SK-N-SH treated with all-trans-retinoic acid at 6 μM for 48 hours (cell line): ENCODE measurements at regions not wholly inside any gene's neighbourhood (a gene's known extent, or its start where the extent isn't known, plus 50 kb on each side); places are given as distances from the start of the nearest gene placed in this dataset.

Experiments
- ATAC-seq: fragments of 200-7000 bp; cut with Tn5 transposase; 3 replicates; pipeline ENCODE4 v1.9.1; 2020; ENCODE audit warnings: mild to moderate bottlenecking, moderate library complexity
- ARNTL ChIP-seq: fragments of 450-650 bp; formaldehyde crosslinking; IDR thresholded peaks from 2 replicates; pipeline ENCODE4 v1.5.0; 2020; ENCODE audit warnings: low read depth, mild to moderate bottlenecking, moderate library complexity, borderline replicate concordance
- BACH2 ChIP-seq: fragments of 250-450 bp; sonication (Bioruptor Pico); IDR thresholded peaks from 2 replicates; pipeline ENCODE4 v1.9.0; 2021; ENCODE audit warnings: mild to moderate bottlenecking, borderline replicate concordance
- CREB5 ChIP-seq: fragments of 250-450 bp; sonication (Bioruptor Pico); IDR thresholded peaks from 2 replicates; pipeline ENCODE4 v1.5.1; 2020; ENCODE audit warnings: low read depth, mild to moderate bottlenecking, moderate library complexity
- CSRNP3 ChIP-seq: fragments of 250-450 bp; sonication (Bioruptor Pico); IDR thresholded peaks from 2 replicates; pipeline ENCODE4 v1.5.1; 2021; ENCODE audit warnings: mild to moderate bottlenecking, moderate library complexity
- ESRRG ChIP-seq: fragments of 250-450 bp; sonication (Bioruptor Pico); IDR thresholded peaks from 2 replicates; pipeline ENCODE4 v1.6.1; 2021; ENCODE audit warnings: mild to moderate bottlenecking
- GLIS3 ChIP-seq: fragments of 250-450 bp; sonication (Bioruptor Pico); IDR thresholded peaks from 2 replicates; pipeline ENCODE4 v1.5.0; 2020; ENCODE audit warnings: mild to moderate bottlenecking, moderate library complexity
- OSR1 ChIP-seq: fragments of 250-450 bp; sonication (Bioruptor Pico); IDR thresholded peaks from 2 replicates; pipeline ENCODE4 v1.8.0; 2022; ENCODE audit warnings: moderate library complexity, mild to moderate bottlenecking, inconsistent platforms
- POU6F1 ChIP-seq: fragments of 250-450 bp; sonication (Bioruptor Pico); IDR thresholded peaks from 2 replicates; pipeline ENCODE4 v1.8.0; 2021; ENCODE audit warnings: low read depth, mild to moderate bottlenecking, moderate library complexity, borderline replicate concordance
- PPARA ChIP-seq: fragments of 250-450 bp; sonication (Bioruptor Pico); IDR thresholded peaks from 2 replicates; pipeline ENCODE4 v1.5.0; 2020; ENCODE audit warnings: mild to moderate bottlenecking, borderline replicate concordance
- TCF4 ChIP-seq: fragments of 250-450 bp; sonication (Bioruptor Pico); IDR thresholded peaks from 2 replicates; pipeline ENCODE4 v1.8.0; 2021; ENCODE audit warnings: mild to moderate bottlenecking, moderate library complexity, borderline replicate concordance
- TOX ChIP-seq: fragments of 250-450 bp; sonication (Bioruptor Pico); IDR thresholded peaks from 2 replicates; pipeline ENCODE4 v1.8.0; 2021; ENCODE audit warnings: mild to moderate bottlenecking, moderate library complexity, borderline replicate concordance
- TSHZ2 ChIP-seq: fragments of 250-450 bp; sonication (Bioruptor Pico); IDR thresholded peaks from 2 replicates; pipeline ENCODE4 v1.5.0; 2020; ENCODE audit warnings: mild to moderate bottlenecking, moderate library complexity
- ZC3H10 ChIP-seq: fragments of 250-450 bp; sonication (Bioruptor Pico); IDR thresholded peaks from 2 replicates; pipeline ENCODE4 v1.5.1; 2021; ENCODE audit warnings: mild to moderate bottlenecking, moderate library complexity
- ZNF565 ChIP-seq: fragments of 450-650 bp; formaldehyde crosslinking; conservative IDR thresholded peaks from 2 replicates; pipeline ENCODE4 v1.5.0; 2020; ENCODE audit warnings: low read depth, mild to moderate bottlenecking, moderate library complexity
- ZNF70 ChIP-seq: fragments of 450-650 bp; formaldehyde crosslinking; IDR thresholded peaks from 2 replicates; pipeline ENCODE4 v1.5.0; 2020; ENCODE audit warnings: mild to moderate bottlenecking, moderate library complexity
- ZNF8 ChIP-seq: fragments of 450-650 bp; formaldehyde crosslinking; IDR thresholded peaks from 2 replicates; pipeline ENCODE4 v1.5.0; 2020; ENCODE audit warnings: mild to moderate bottlenecking, moderate library complexity

- TF ChIP-seq BACH2 (CRISPR knock-in tag) (no peak), ZNF565 (CRISPR knock-in tag) (no peak), ARNTL (no peak), TCF4 (no peak), POU6F1 (CRISPR knock-in tag) (no peak), PPARA (CRISPR knock-in tag) (no peak)
- TF ChIP-seq, all 23 proteins: peak for 0
- ATAC-seq, result no peak
Measured at GRCh38 chr1:83779565-83779964, 219.4 kb downstream of the TTLL7 start.

- ATAC-seq, result no peak
- TF ChIP-seq POU6F1 (CRISPR knock-in tag) (no peak), TSHZ2 (CRISPR knock-in tag) (no peak), OSR1 (CRISPR knock-in tag) (no peak)
Measured at GRCh38 chr1:83777758-83778101, 221.2 kb downstream of the TTLL7 start.

- TF ChIP-seq ZNF565 (CRISPR knock-in tag), result no peak
- TF ChIP-seq CSRNP3 (CRISPR knock-in tag), result no peak
- TF ChIP-seq ZNF8, result no peak
- no peak for TF ChIP-seq TOX (CRISPR knock-in tag)
- no peak for TF ChIP-seq TSHZ2 (CRISPR knock-in tag)
- TF ChIP-seq ZNF70 (CRISPR knock-in tag), result no peak
- no peak for TF ChIP-seq OSR1 (CRISPR knock-in tag)
- TF ChIP-seq ZC3H10, result no peak
- no peak for TF ChIP-seq CREB5 (CRISPR knock-in tag)
- no peak for TF ChIP-seq ESRRG (CRISPR knock-in tag)
- no peak for TF ChIP-seq POU6F1 (CRISPR knock-in tag)
- TF ChIP-seq GLIS3, result no peak
- no peak for ATAC-seq
Measured at GRCh38 chr1:83776913-83777757, 221.8 kb downstream of the TTLL7 start.
